ENCODE measurements at regions not wholly inside any gene's neighbourhood (a gene's known extent, or its start where the extent isn't known, plus 50 kb on each side); places are given as distances from the start of the nearest gene placed in this dataset.

DNA sequence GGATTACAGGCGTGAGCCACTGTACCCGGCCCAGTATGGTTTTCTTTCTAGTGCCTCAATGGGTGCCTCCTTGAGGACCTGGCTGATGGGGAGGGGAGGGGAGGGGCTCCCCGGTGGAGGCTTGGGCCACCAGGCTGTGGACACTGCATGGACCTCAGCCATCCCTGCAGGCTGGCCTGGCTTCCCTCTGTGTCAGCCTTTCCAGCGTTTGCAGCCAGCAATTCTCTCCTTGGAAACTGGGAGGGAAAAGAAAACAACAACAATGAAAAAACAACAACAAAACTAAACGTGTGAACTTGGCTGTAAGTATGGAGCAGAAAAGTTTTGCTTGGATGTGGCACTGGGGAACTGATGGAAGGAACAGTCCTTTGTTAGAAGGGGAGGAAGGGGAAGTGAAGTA is 159.3 kb downstream of the GLI2 start:
- TF ChIP-seq, protein P1, sequence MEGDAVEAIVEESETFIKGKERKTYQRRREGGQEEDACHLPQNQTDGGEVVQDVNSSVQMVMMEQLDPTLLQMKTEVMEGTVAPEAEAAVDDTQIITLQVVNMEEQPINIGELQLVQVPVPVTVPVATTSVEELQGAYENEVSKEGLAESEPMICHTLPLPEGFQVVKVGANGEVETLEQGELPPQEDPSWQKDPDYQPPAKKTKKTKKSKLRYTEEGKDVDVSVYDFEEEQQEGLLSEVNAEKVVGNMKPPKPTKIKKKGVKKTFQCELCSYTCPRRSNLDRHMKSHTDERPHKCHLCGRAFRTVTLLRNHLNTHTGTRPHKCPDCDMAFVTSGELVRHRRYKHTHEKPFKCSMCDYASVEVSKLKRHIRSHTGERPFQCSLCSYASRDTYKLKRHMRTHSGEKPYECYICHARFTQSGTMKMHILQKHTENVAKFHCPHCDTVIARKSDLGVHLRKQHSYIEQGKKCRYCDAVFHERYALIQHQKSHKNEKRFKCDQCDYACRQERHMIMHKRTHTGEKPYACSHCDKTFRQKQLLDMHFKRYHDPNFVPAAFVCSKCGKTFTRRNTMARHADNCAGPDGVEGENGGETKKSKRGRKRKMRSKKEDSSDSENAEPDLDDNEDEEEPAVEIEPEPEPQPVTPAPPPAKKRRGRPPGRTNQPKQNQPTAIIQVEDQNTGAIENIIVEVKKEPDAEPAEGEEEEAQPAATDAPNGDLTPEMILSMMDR (IDR thresholded peaks at IDR 0.05; ENCODE audit: extremely low read depth in 1 of 2, insufficient read depth in 1 of 2, low read depth in 1 of 2, low read length in 2 of 2), result no peak
- TF ChIP-seq POLR2A (IDR thresholded peaks at IDR 0.05; ENCODE audit: low read depth, low read length), result no peak
- no peak for TF ChIP-seq MYC (IDR thresholded peaks at IDR 0.05; ENCODE audit: low read depth, low read length)
- TF ChIP-seq, protein P2, sequence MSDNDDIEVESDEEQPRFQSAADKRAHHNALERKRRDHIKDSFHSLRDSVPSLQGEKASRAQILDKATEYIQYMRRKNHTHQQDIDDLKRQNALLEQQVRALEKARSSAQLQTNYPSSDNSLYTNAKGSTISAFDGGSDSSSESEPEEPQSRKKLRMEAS (IDR thresholded peaks at IDR 0.05; ENCODE audit: insufficient read depth, insufficient read length), result no peak
- TF ChIP-seq EZH2 (IDR thresholded peaks at IDR 0.05; ENCODE audit: borderline replicate concordance, low read depth, low read length, severe bottlenecking), result no peak
- no peak for TF ChIP-seq POLR2AphosphoS5 (IDR thresholded peaks at IDR 0.05; ENCODE audit: insufficient read depth, low read depth, low read length)
- no peak for TF ChIP-seq FOS (IDR thresholded peaks at IDR 0.05; ENCODE audit: borderline replicate concordance, insufficient read depth, low read length)
- no peak for TF ChIP-seq GATA2 (IDR thresholded peaks at IDR 0.05; ENCODE audit: insufficient read depth, insufficient read length, low read depth, low read length)
